ENCODE measurements at regions not wholly inside any gene's neighbourhood (a gene's known extent, or its start where the extent isn't known, plus 50 kb on each side); places are given as distances from the start of the nearest gene placed in this dataset.

- TF ChIP-seq POLR2A (IDR thresholded peaks at IDR 0.05; ENCODE audit: low read depth, low read length) (no peak), POLR2AphosphoS5 (IDR thresholded peaks at IDR 0.05; ENCODE audit: low read depth, low read length) (no peak), TAF1 (IDR thresholded peaks at IDR 0.05; ENCODE audit: borderline replicate concordance, low read depth, low read length) (no peak)
Observed at GRCh38 chr2:138110453-138111083, 146.3 kb downstream of the HNMT start.

All from GM12892 (cell line).